OCI-LY3 (cell line): ENCODE measurements at regions not wholly inside any gene's neighbourhood (a gene's known extent, or its start where the extent isn't known, plus 50 kb on each side); places are given as distances from the start of the nearest gene placed in this dataset.

Experiments used
- EZH2phosphoT487 ChIP-seq: fragments of 200-600 bp; shearing (Covaris generic); IDR thresholded peaks from 2 replicates; pipeline ENCODE4 v1.6.1; 2018; ENCODE audit warnings: antibody characterized with exemption, mixed run types, low read depth
- TF ChIP-seq, protein P1 (sequence below): fragments of 200-600, 300-600 bp; sonication (generic); IDR thresholded peaks from 2 replicates; pipeline ENCODE4 v1.5.1; 2014; ENCODE audit warnings: antibody characterized with exemption, low read length, low read depth

- TF ChIP-seq, protein P1, sequence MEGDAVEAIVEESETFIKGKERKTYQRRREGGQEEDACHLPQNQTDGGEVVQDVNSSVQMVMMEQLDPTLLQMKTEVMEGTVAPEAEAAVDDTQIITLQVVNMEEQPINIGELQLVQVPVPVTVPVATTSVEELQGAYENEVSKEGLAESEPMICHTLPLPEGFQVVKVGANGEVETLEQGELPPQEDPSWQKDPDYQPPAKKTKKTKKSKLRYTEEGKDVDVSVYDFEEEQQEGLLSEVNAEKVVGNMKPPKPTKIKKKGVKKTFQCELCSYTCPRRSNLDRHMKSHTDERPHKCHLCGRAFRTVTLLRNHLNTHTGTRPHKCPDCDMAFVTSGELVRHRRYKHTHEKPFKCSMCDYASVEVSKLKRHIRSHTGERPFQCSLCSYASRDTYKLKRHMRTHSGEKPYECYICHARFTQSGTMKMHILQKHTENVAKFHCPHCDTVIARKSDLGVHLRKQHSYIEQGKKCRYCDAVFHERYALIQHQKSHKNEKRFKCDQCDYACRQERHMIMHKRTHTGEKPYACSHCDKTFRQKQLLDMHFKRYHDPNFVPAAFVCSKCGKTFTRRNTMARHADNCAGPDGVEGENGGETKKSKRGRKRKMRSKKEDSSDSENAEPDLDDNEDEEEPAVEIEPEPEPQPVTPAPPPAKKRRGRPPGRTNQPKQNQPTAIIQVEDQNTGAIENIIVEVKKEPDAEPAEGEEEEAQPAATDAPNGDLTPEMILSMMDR = no peak
- TF ChIP-seq EZH2phosphoT487 = no peak
Measured at GRCh38 chr5:43798740-43799139, 195.8 kb downstream of the NNT start.
